ENCODE measurements at regions not wholly inside any gene's neighbourhood (a gene's known extent, or its start where the extent isn't known, plus 50 kb on each side); places are given as distances from the start of the nearest gene placed in this dataset.

- H3K27ac ChIP-seq: no peak overlapping the region
- H3K9me3 ChIP-seq: no peaks in the 10 kb centered on the region
- no peaks in the 10 kb centered on the region for H3K36me3 ChIP-seq
- H3K27me3 ChIP-seq: no peaks in the 10 kb centered on the region
- no peak overlapping the region for H3K4me3 ChIP-seq
- intact Hi-C loops (cut with DNase I; ENCODE audit: low total_unique reads): no loop called here
- H3K4me1 ChIP-seq: no peaks in the 10 kb centered on the region
- TF ChIP-seq POLR2A (IDR thresholded peaks at IDR 0.05) (no peak), POLR2AphosphoS5 (IDR thresholded peaks at IDR 0.05) (no peak), CTCF (IDR thresholded peaks at IDR 0.05) (no peak)
- no peak for DNase-seq (ENCODE audit: low spot score in 2 of 2)
Observed at GRCh38 chr11:15618583-15619032, 503.9 kb downstream of the INSC start.

DNA sequence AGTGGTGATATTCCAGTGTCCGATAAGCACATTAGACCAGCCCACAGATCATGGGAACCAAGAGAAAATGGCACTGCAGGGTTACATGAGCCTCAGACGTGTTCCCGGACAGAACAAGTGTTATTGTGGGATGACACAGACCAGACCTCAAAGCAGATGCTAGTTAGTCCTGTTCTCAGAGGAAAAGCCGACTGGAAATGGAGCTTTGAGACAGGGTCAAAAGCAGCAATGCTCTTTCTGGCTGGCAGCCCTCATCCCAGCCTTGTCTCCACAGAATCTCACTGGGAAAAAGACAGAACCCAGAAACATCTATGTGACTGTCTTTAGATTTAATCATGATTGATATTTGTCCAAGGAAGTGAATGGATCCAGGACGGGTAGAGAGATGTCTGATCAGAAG lies 506.8 kb downstream of the INSC start:
- Histone ChIP-seq H3K4me3 (no peak overlapping the region), H3K9me3 (no peaks in the 10 kb centered on the region), H3K36me3 (no peaks in the 10 kb centered on the region), H3K27me3 (no peaks in the 10 kb centered on the region), H3K4me1 (no peaks in the 10 kb centered on the region), H3K27ac (no peak overlapping the region)
- no peak for DNase-seq (ENCODE audit: low spot score in 2 of 2)
- intact Hi-C loops (cut with DNase I; ENCODE audit: low total_unique reads): no loop called here
- TF ChIP-seq CTCF (IDR thresholded peaks at IDR 0.05) (no peak), POLR2AphosphoS5 (IDR thresholded peaks at IDR 0.05) (no peak), POLR2A (IDR thresholded peaks at IDR 0.05) (no peak)

- Histone ChIP-seq H3K4me3 (no peak overlapping the region), H3K27me3 (no peaks in the 10 kb centered on the region), H3K9me3 (no peaks in the 10 kb centered on the region), H3K4me1 (no peaks in the 10 kb centered on the region), H3K27ac (no peak overlapping the region), H3K36me3 (no peaks in the 10 kb centered on the region)
- intact Hi-C loops (cut with DNase I; ENCODE audit: low total_unique reads): no loop called here
- TF ChIP-seq POLR2A (IDR thresholded peaks at IDR 0.05) (no peak), POLR2AphosphoS5 (IDR thresholded peaks at IDR 0.05) (no peak), CTCF (IDR thresholded peaks at IDR 0.05) (no peak)
- no peak for DNase-seq (ENCODE audit: low spot score in 2 of 2)
Observed at GRCh38 chr11:15622231-15622890, 507.6 kb downstream of the INSC start.

DNA sequence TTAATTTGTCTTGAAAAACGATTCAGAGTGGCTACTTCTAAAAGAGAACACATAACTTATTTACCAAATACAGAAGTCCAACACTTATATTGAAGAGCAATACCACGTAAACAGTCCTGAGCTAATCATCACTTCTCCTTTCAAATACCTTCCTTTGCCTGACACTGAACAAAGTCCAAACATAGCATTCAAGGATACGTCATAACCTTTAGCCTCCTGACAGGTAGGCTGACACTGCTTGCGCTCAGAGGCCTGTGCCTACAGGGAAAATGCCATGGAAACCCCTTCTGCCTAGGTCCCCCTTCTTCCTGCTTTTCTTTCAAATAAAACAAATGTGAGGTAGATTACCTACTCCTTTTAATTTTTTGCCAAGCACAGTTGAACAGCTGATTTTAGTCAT lies 510.0 kb downstream of the INSC start:
- no peak for DNase-seq (ENCODE audit: low spot score in 2 of 2)
- H3K4me1 ChIP-seq: no peaks in the 10 kb centered on the region
- H3K9me3 ChIP-seq: no peaks in the 10 kb centered on the region
- TF ChIP-seq POLR2A (IDR thresholded peaks at IDR 0.05) (no peak), CTCF (IDR thresholded peaks at IDR 0.05) (no peak), POLR2AphosphoS5 (IDR thresholded peaks at IDR 0.05) (no peak)
- no peak overlapping the region for H3K27ac ChIP-seq
- no peaks in the 10 kb centered on the region for H3K36me3 ChIP-seq
- intact Hi-C loops (cut with DNase I; ENCODE audit: low total_unique reads): no loop called here
- H3K27me3 ChIP-seq: no peaks in the 10 kb centered on the region
- H3K4me3 ChIP-seq: no peak overlapping the region

DNA sequence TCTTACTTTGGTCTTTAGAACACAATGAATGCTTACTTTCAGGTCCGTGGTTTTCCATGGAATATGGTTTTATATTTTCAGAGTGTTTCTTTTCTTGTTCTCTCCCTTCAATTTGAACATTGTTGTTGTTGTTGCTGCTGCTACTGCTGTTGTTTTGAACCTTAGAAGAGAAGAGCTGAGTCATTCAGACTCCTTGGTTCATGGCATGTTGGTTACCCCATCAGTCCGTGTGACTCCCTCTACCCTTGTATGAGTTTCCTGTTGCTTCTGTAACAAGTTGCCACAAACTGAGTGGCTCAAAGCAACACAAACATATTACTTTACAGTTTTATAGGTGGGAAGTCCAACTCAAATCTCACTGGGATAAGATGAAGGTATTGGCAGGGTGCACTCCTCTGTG lies 511.0 kb downstream of the INSC start:
- H3K9me3 ChIP-seq: no peaks in the 10 kb centered on the region
- no peaks in the 10 kb centered on the region for H3K4me1 ChIP-seq
- DNase-seq (ENCODE audit: low spot score in 2 of 2): no peak

More for the DNA sequence above, 511.0 kb downstream of the INSC start:
- H3K36me3 ChIP-seq: no peaks in the 10 kb centered on the region
- H3K4me3 ChIP-seq: no peak overlapping the region
- H3K27ac ChIP-seq: no peak overlapping the region
- intact Hi-C loops (cut with DNase I; ENCODE audit: low total_unique reads): no loop called here
- H3K27me3 ChIP-seq: no peaks in the 10 kb centered on the region
- TF ChIP-seq POLR2A (IDR thresholded peaks at IDR 0.05) (no peak), POLR2AphosphoS5 (IDR thresholded peaks at IDR 0.05) (no peak), CTCF (IDR thresholded peaks at IDR 0.05) (no peak)

Measured in breast epithelium (tissue), 4 donors.